Keratinocyte (primary cell): ENCODE measurements at regions not wholly inside any gene's neighbourhood (a gene's known extent, or its start where the extent isn't known, plus 50 kb on each side); places are given as distances from the start of the nearest gene placed in this dataset.

ENCODE experiments used
- CTCF ChIP-seq, 3 experiments: IDR thresholded peaks in 1 of 3; conservative IDR thresholded peaks in 1 of 3; optimal IDR thresholded peaks in 1 of 3; 2 replicates in 2 of 3; 3 replicates in 1 of 3; pipeline versions ENCODE3 to v1.5.1; 2011; ENCODE audit warnings: low read length in 3 of 3, mild to moderate bottlenecking in 3 of 3, moderate library complexity in 2 of 3, control low read depth in 1 of 3, inconsistent platforms in 1 of 3; ENCODE audit not compliant: insufficient read depth in 2 of 3; ENCODE audit errors: extremely low read depth in 1 of 3
- EZH2 ChIP-seq: IDR thresholded peaks from one replicate; pipeline ENCODE4 v1.6.1; 2012; ENCODE audit warnings: inconsistent platforms, mild to moderate bottlenecking, low read length, moderate library complexity

GRCh38 chr3:106589311-106589942 is 720.6 kb upstream of the CBLB start:
- no peak for TF ChIP-seq CTCF (optimal IDR thresholded peaks at IDR 0.05 in 1 of 3, IDR thresholded peaks at IDR 0.05 in 1 of 3, conservative IDR thresholded peaks at IDR 0.05 in 1 of 3; ENCODE audit: extremely low read depth in 1 of 3, insufficient read depth in 2 of 3, low read length in 3 of 3)
- TF ChIP-seq EZH2, result no peak
